Bronchial epithelial cell (primary cell): ENCODE measurements at regions not wholly inside any gene's neighbourhood (a gene's known extent, or its start where the extent isn't known, plus 50 kb on each side); places are given as distances from the start of the nearest gene placed in this dataset.

Experiments
- DNase-seq: peaks from one replicate; pipeline ENCODE4 v3.0.0-alpha.2; 2010; ENCODE audit warnings: low read depth
- FAIRE-seq: peaks from 2 replicates; lab custom pipeline; 2011; peaks lifted over from hg19 to GRCh38; lab: Jason Lieb, UNC
- H3K27me3 ChIP-seq: 2 replicates; pipeline ENCODE4 v1.5.1; 2011; ENCODE audit warnings: low read length; ENCODE audit not compliant: control insufficient read depth, insufficient read depth
- H3K36me3 ChIP-seq: 2 replicates; pipeline ENCODE4 v1.5.1; 2011; ENCODE audit warnings: low read length; ENCODE audit not compliant: control insufficient read depth, insufficient read depth
- H3K4me3 ChIP-seq: 2 replicates; pipeline ENCODE4 v1.5.1; 2011; ENCODE audit warnings: mild to moderate bottlenecking, low read depth, low read length, control low read depth
- CTCF ChIP-seq: IDR thresholded peaks from 2 replicates; pipeline ENCODE4 v1.5.1; 2011; ENCODE audit warnings: mild to moderate bottlenecking, moderate library complexity, low read length, control low read depth, inconsistent platforms; ENCODE audit not compliant: insufficient read depth, severe bottlenecking

GRCh38 chr9:34887841-34888240, 70.2 kb upstream of the PHF24 start:
- FAIRE-seq, result no peak
- TF ChIP-seq CTCF, result no peak

GRCh38 chr9:34884747-34885189, 73.3 kb upstream of the PHF24 start:
- Histone ChIP-seq H3K36me3 (no peaks in the 10 kb centered on the region), H3K27me3 (peaks cover 1% of the 10 kb centered on the region), H3K4me3 (no peak overlapping the region)
- DNase-seq, result peak; percentile 52
- peak; percentile 75 for FAIRE-seq
- no peak for TF ChIP-seq CTCF

More at GRCh38 chr9:34887841-34888240, 70.2 kb upstream of the PHF24 start:
- no peak for DNase-seq
- H3K4me3 ChIP-seq, result no peak overlapping the region
- H3K36me3 ChIP-seq, result no peaks in the 10 kb centered on the region
- peaks cover 1% of the 10 kb centered on the region for H3K27me3 ChIP-seq

GRCh38 chr9:34876096-34876495, 82.0 kb upstream of the PHF24 start:
- TF ChIP-seq CTCF, result no peak
- Histone ChIP-seq H3K4me3 (no peak overlapping the region), H3K27me3 (no peaks in the 10 kb centered on the region), H3K36me3 (no peaks in the 10 kb centered on the region)
- DNase-seq, result peak; percentile 21
- FAIRE-seq, result no peak

GRCh38 chr9:34869390-34869789, 88.7 kb upstream of the PHF24 start:
- TF ChIP-seq CTCF, result peak; percentile 50
- DNase-seq (peak; percentile 63), FAIRE-seq (no peak)
- Histone ChIP-seq H3K4me3 (no peak overlapping the region), H3K27me3 (no peaks in the 10 kb centered on the region), H3K36me3 (no peaks in the 10 kb centered on the region)

GRCh38 chr9:34866614-34867013, 91.5 kb upstream of the PHF24 start:
- H3K4me3 ChIP-seq, result no peak overlapping the region
- no peaks in the 10 kb centered on the region for H3K36me3 ChIP-seq
- FAIRE-seq (no peak), DNase-seq (no peak)
- H3K27me3 ChIP-seq, result no peaks in the 10 kb centered on the region
- no peak for TF ChIP-seq CTCF

- H3K27me3 ChIP-seq, result no peaks in the 10 kb centered on the region
- no peak overlapping the region for H3K4me3 ChIP-seq
- TF ChIP-seq CTCF, result no peak
- no peaks in the 10 kb centered on the region for H3K36me3 ChIP-seq
- DNase-seq, result peak; percentile 64
- no peak for FAIRE-seq
Measured at GRCh38 chr9:34863426-34863825, 94.7 kb upstream of the PHF24 start.
